Glutamatergic neuron (in vitro differentiated cells): ENCODE measurements at regions not wholly inside any gene's neighbourhood (a gene's known extent, or its start where the extent isn't known, plus 50 kb on each side); places are given as distances from the start of the nearest gene placed in this dataset.

ENCODE experiments used
- DNase-seq: peaks from one replicate; pipeline ENCODE4 v3.0.0; 2022
- H3K27ac Mint-ChIP-seq: one replicate; pipeline ENCODE4 v1.8.0; 2020; ENCODE audit warnings: mild to moderate bottlenecking, mixed read lengths, inconsistent platforms; ENCODE audit not compliant: unreplicated experiment
- H3K27me3 Mint-ChIP-seq: one replicate; pipeline ENCODE4 v1.8.0; 2020; ENCODE audit warnings: mild to moderate bottlenecking, moderate library complexity, mixed read lengths, inconsistent platforms; ENCODE audit not compliant: unreplicated experiment
- H3K36me3 Mint-ChIP-seq: one replicate; pipeline ENCODE4 v1.8.0; 2020; ENCODE audit warnings: mild to moderate bottlenecking, mixed read lengths, inconsistent platforms; ENCODE audit not compliant: unreplicated experiment
- H3K4me1 Mint-ChIP-seq: one replicate; pipeline ENCODE4 v1.8.0; 2020; ENCODE audit warnings: mild to moderate bottlenecking, low read depth, mixed read lengths, inconsistent platforms; ENCODE audit not compliant: unreplicated experiment
- H3K4me3 Mint-ChIP-seq: one replicate; pipeline ENCODE4 v1.8.0; 2020; ENCODE audit warnings: mild to moderate bottlenecking, mixed read lengths, inconsistent platforms; ENCODE audit not compliant: unreplicated experiment
- H3K9me3 Mint-ChIP-seq: one replicate; pipeline ENCODE4 v1.8.0; 2020; ENCODE audit warnings: mild to moderate bottlenecking, moderate library complexity, mixed read lengths, inconsistent platforms; ENCODE audit not compliant: unreplicated experiment
- TF ChIP-seq, protein P1 (sequence below): fragments of 200-600 bp; sonication (generic); IDR thresholded peaks from one replicate; pipeline ENCODE4 v1.5.0; 2021; ENCODE audit not compliant: partially characterized antibody, unreplicated experiment

- Mint-ChIP-seq H3K27ac (no peak overlapping the region), H3K4me1 (no peaks in the 10 kb centered on the region), H3K27me3 (no peaks in the 10 kb centered on the region), H3K9me3 (no peaks in the 10 kb centered on the region), H3K36me3 (no peaks in the 10 kb centered on the region), H3K4me3 (no peak overlapping the region)
- no peak for DNase-seq
- TF ChIP-seq, protein P1, sequence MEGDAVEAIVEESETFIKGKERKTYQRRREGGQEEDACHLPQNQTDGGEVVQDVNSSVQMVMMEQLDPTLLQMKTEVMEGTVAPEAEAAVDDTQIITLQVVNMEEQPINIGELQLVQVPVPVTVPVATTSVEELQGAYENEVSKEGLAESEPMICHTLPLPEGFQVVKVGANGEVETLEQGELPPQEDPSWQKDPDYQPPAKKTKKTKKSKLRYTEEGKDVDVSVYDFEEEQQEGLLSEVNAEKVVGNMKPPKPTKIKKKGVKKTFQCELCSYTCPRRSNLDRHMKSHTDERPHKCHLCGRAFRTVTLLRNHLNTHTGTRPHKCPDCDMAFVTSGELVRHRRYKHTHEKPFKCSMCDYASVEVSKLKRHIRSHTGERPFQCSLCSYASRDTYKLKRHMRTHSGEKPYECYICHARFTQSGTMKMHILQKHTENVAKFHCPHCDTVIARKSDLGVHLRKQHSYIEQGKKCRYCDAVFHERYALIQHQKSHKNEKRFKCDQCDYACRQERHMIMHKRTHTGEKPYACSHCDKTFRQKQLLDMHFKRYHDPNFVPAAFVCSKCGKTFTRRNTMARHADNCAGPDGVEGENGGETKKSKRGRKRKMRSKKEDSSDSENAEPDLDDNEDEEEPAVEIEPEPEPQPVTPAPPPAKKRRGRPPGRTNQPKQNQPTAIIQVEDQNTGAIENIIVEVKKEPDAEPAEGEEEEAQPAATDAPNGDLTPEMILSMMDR: no peak
Observed at GRCh38 chr1:214174508-214175199, 106.3 kb upstream of the SMYD2 start.

- no peak overlapping the region for H3K4me3 Mint-ChIP-seq
- peaks cover 2% of the 10 kb centered on the region for H3K9me3 Mint-ChIP-seq
- TF ChIP-seq, protein P1: no peak
- H3K27ac Mint-ChIP-seq: no peak overlapping the region
- H3K27me3 Mint-ChIP-seq: no peaks in the 10 kb centered on the region
- H3K36me3 Mint-ChIP-seq: peaks cover 5% of the 10 kb centered on the region
- no peaks in the 10 kb centered on the region for H3K4me1 Mint-ChIP-seq
- no peak for DNase-seq
Observed at GRCh38 chr1:214178102-214178501, 102.9 kb upstream of the SMYD2 start.

DNA sequence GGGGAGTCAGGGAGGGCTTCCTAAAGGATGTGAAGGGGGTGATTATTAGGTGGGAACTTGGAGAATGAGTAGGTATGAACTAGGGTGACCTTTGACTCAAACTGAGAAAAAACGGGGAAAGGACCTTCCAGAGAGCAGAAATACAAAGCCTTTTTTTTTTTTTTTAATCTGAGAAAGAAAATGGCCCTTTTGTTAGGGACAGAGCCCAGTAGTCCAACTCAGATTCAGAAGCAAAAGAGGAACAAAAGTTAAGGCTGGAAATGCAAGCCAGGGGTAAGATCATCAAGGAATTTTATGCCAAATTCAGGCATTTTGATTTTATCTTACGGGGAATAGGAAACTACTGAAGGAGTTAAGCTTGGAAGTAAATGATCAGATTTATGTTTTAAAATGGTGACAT lies 96.0 kb upstream of the SMYD2 start:
- Mint-ChIP-seq H3K4me1 (peaks cover 4% of the 10 kb centered on the region), H3K9me3 (peaks cover 3% of the 10 kb centered on the region), H3K27ac (no peak overlapping the region), H3K27me3 (peaks cover 5% of the 10 kb centered on the region), H3K4me3 (no peak overlapping the region), H3K36me3 (peaks cover 8% of the 10 kb centered on the region)
- TF ChIP-seq, protein P1: no peak
- DNase-seq: no peak

- H3K4me3 Mint-ChIP-seq: no peak overlapping the region
- peaks cover 4% of the 10 kb centered on the region for H3K4me1 Mint-ChIP-seq
- H3K27ac Mint-ChIP-seq: no peak overlapping the region
- DNase-seq: no peak
- peaks cover 8% of the 10 kb centered on the region for H3K36me3 Mint-ChIP-seq
- TF ChIP-seq, protein P1: no peak
- H3K27me3 Mint-ChIP-seq: peaks cover 5% of the 10 kb centered on the region
- H3K9me3 Mint-ChIP-seq: peaks cover 3% of the 10 kb centered on the region
Observed at GRCh38 chr1:214186103-214186824, 94.7 kb upstream of the SMYD2 start.
